ENCODE measurements at regions not wholly inside any gene's neighbourhood (a gene's known extent, or its start where the extent isn't known, plus 50 kb on each side); places are given as distances from the start of the nearest gene placed in this dataset.
A peak's percentile ranks its signal among the peaks of the same experiment; 100 is the strongest.

DNA sequence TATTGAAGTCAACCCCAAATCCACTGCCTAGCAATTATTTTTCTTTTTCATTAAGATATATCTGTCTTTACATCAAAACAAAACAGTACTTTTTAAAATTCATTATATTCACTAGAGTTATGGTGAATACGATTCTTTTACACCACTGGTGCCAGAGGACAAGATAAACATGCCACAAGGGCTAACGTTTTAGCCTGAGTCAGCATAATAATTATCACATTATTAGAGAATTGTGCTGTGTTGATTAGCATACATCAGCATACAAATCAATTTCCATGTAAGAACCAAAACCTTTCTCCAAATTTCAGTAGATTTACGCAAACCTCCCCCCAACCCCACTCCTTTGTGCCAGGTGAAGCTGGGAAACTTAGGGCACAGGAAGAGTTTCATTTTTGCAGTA, 131.1 kb upstream of the TMEM106B start:
- no peak for DNase-seq

GRCh38 chr7:12085516-12085915, 125.6 kb upstream of the TMEM106B start:
- DNase-seq, result no peak

GRCh38 chr7:12089951-12090756, 120.9 kb upstream of the TMEM106B start:
- DNase-seq, result no peak

DNA sequence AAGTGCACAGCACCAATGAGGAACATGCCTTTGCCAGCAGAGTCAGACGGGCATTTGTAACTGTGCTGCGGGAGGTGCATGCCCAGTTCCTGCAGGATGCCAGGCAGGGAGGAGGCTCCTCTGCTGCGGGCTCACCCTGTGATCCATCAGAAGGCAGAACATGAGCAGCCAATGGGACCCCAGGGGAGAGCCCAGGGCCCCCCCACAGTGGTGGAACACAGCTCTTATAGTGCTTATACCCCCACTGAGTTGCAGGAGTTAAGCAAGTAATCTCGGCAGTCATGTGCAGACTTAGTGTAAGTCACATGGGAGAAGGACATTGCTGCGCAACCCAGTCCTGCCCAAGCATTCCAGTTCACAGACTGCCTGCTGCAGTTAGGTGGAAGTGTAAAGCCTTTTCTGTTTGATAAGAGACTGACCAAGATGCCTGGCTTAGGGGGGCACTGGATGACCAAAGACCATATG, 120.3 kb upstream of the TMEM106B start:
- DNase-seq, result no peak

- DNase-seq, result no peak
Measured at GRCh38 chr7:12091231-12091630, 119.9 kb upstream of the TMEM106B start.

- DNase-seq, result no peak
Measured at GRCh38 chr7:12092499-12093130, 118.5 kb upstream of the TMEM106B start.

DNA sequence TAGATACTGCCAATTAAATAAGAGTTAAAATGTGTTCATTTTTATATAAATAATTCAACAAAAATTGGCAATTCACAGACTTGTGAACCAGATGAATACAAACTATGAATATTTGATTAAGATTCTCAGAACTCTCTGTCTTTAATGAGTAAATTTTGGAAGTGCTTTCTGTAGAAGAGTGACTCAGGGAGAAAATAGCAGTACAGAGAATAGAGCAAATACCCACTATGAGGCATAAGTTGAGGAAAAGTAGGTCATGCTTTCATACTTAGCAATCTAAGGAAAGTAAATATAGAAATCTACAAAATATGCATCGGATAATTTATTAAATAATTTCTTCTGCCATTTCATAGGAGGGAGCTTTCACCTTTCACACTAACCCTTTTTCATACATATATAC, 117.7 kb upstream of the TMEM106B start:
- DNase-seq, result no peak

GRCh38 chr7:12094365-12094921, 116.7 kb upstream of the TMEM106B start:
- no peak for DNase-seq

DNA sequence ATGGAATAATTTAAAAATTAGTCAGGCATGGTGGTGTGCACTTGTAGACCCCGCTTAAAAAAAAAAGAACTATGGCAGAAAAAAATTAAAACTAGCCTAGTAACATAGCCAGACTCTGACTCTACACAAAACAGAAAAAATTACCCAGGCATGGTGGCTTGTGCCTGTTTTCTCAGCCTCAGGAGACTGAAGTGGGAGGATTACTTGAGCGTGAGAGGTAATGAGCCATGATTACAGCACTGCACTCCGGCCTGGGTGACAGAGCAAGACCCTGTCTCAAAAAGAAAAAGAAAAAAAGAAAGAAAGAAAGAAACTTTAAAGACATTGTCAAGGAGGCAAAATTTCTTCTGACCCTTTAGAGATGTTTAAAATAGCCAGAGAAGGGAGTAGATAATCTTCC, 109.0 kb upstream of the TMEM106B start:
- DNase-seq, result no peak

DNA sequence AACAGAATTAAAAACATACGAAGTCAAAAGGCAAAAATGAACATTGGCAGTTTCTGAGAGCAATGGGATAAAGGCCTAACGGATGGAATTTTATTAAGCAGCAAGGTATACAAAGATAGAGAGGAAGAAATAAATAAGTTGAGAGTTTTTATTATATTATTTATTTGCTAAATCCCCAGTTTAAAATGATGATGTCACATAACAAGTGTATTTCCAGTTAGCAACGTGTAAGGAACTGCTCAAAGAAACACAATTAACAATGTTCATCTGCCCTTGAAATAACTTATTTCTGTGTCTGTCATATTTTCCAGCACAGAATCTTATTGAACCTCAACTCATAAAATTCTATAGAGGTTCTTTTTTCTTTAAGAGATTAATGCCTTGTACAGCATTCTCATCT, 108.6 kb upstream of the TMEM106B start:
- no peak for DNase-seq

- no peak for DNase-seq
Measured at GRCh38 chr7:12103948-12104347, 107.1 kb upstream of the TMEM106B start.

DNA sequence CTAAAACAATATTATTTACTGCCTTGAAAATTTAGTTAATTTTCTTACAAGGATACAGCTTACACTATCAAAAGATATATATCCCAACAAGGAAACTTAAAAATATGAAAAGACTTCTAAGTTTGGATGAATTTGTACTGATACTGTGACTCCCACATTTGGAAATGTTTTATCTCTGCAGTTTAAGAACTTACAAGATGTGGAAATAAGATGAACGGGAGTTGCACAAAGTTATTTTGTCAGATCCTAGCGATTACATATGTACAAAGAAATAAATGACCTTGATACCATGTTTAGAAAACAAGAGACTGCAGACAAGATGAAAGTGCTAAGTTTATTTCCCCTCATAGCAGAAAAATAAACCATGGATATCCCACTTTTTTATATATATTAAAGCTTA, 103.7 kb upstream of the TMEM106B start:
- DNase-seq, result no peak

- DNase-seq, result peak; percentile 30
Measured at GRCh38 chr7:12107841-12108254, 103.2 kb upstream of the TMEM106B start.

DNA sequence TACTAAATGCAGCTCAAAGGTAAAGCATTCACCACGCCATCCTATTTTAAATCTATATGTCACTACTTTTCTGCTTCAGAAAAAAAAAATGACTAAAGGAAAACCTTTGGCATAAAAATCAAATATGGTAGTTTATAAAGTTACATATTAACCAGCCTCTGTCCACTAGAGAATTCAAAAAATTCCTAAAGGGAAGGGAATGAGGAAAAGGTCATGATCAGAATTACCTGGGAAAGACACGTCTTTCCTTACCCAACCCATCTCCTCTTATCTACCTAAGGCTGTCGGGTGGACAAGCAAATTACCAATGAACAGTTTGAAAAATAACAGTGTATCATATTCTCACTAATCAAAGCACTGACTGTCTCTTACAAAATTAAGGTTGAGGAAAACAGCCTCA, 100.7 kb upstream of the TMEM106B start:
- DNase-seq, result no peak

DNA sequence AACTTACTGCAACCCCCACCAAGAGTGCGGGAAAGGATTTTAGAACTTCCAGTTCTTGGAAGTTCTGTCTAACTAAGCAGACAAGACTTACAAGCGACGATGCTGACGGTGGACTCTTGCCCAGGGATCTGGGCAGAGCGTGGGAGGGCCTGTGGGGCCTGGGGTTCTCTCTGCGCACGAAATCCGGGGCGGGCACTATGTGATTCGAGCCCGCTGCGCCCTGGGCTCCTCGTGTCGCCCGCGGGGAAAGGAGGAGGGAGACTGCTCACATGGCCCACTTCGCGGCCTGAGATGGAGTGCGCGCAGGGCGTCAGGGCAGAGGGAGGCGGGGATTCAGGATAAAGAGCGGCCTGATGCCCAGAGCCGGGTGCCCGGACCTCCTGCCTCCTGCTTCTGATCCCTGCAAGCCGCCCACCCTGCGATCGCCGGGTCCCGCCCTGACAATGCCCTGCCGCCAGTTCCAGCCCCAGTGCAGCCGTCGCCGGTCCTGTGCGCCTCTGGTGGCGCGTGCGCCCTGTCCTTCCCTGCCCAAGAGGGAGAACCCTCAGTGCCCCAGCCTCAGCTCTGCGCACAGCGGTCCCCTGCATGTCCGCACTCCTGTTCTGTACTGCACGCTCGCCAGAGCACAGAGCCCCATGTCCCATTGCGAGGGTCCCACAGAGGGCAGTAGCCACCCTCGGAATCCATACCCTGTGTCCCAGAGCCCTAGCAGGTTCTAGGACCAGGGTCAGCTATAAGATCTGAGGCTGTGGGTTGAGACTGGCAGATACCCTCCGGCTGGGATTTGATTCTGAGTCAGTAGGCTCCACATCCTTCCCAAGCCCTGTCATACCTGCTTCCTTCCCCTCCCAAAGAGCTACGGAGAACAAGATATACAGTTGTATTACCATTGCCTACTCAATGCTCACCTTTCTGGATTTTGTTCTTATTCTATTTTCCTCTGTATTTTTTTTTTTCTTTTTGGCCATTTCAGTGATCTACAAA, 99.4 kb upstream of the TMEM106B start:
- peak; percentile 31 for DNase-seq

- no peak for DNase-seq
Measured at GRCh38 chr7:12117170-12117569, 93.9 kb upstream of the TMEM106B start.

DNA sequence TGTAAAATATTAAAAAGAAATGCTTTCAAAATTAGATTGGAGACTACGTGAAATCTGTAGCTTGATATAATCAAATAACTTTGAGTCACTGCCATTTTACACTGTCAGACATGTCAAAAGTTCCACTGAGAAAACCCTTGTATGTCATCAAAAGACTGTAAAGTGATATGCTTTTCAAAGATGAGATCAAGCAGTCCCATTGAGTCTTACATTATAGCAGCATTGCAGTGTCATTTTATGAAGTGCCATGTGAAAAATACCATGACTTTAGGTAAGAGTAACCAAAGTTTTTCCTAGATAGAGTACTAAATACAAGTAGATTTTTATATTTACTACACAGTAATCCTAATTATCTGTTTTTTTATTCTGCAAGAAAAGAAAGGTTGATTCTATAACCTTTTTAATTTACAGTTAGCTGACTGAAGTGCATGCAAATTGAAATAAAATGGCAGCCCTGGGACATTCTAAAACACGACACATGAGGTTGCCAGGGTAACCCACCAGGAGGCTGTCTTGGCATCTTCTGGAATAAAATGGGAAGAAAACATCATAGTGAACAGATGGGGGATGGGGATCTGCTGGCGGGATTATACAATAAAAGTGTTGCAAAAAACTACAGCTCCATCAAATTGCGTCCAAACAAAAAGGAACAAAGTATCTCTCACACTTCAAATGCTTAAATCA, 91.3 kb upstream of the TMEM106B start:
- no peak for DNase-seq

GRCh38 chr7:12120632-12121031, 90.5 kb upstream of the TMEM106B start:
- DNase-seq, result no peak

GRCh38 chr7:12123172-12123571, 87.9 kb upstream of the TMEM106B start:
- no peak for DNase-seq

GRCh38 chr7:12124028-12124427, 87.1 kb upstream of the TMEM106B start:
- no peak for DNase-seq

DNA sequence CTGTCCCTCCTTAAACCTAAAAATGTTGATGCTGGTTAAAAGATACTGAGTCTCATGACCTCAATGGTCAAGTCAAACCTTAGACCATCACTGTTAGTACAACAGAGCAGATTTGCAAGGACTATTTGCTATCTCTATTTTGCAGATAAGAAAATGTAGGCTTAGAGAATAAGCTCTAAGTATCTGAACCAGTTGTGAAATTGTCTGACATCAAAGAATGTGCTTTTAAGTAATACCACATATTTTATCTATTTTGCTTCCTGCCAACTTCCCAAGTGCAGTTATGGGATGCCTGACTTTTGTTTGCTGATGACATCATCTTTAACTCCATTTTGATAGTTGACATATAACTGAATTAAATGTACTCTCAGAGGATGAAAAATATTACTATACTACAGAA, 83.6 kb upstream of the TMEM106B start:
- no peak for DNase-seq

DNA sequence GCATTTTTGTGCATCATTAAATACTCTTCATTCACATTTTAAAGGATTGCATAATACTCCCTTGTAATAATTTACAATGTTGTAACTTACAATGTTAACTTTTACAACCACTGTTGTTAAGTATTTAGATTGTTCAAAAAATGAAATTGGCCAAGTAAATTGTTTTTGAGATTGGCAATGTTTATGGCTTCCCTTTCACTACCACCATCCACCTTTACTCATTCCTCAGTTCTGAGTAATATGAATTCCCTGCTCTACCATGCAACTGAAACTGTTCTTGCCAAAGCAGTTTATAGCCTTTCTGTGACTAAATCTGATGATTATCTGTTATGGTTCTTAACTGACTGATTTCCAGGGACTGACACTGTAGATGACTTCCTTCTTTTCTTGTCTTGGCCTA, 80.5 kb upstream of the TMEM106B start:
- DNase-seq, result no peak

Data from left kidney (tissue), 1 donor.